ENCODE measurements at regions not wholly inside any gene's neighbourhood (a gene's known extent, or its start where the extent isn't known, plus 50 kb on each side); places are given as distances from the start of the nearest gene placed in this dataset.

- DNase-seq (ENCODE audit: low spot score): no peak
Measured at GRCh38 chr11:21825127-21825526, 367.8 kb upstream of the ANO5 start.

DNA sequence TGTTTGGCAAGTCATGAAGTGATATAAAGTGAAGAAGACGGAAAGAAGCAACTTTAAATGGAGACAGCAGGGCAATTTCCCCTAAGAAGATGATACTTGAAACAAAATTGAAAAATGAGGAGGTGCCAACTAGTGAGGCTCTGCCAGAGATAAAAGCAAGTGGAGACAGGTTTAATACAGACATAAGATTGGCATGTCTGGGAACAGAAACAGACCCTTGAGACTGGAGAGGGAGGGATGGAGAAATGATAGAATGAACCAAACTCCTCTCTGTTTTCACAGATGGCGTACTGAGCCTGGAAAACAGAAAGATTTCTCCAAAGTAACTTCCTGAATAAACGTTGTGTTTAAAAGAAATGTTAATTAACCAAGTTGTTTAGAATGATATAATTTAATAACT is 354.5 kb upstream of the ANO5 start:
- DNase-seq (ENCODE audit: low spot score): no peak

DNA sequence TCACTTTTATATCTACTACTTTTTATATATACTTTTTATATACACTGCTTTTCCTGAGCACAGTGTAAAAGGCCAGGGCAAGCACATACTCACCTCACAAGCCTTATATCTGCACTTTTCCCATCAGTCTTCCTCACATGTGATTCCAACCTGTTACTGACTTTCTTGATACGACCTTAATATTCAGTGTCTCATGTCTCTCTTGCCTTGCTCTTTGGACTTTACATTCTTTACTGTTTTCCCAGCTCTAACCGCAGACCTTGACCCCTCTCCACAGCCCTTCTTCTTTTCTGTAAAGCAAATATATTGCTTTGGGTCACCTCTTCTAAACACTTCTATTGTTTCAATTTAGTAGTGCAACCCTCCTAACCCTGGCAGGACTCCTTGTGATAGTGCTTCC is 353.1 kb upstream of the ANO5 start:
- no peak for DNase-seq (ENCODE audit: low spot score)

DNA sequence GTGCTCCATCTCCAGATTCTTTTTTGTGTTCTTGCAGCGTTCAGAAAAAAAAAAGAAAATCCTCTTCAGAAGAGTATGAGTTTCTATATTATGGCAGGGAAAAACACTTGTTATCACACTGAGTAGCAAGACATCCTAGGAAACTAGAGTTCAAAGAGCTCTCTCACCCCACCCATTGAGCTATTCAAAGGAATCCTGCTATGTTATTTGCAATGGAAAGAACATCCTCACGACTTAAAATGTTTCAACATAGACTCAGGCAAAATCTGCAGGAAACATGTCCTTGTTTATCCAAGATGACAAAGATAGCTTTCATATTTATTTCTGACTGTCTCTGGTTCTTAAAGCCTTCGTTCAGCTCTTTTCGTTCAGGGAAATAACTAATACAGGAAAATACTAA is 331.6 kb upstream of the ANO5 start:
- no peak for DNase-seq (ENCODE audit: low spot score)

DNA sequence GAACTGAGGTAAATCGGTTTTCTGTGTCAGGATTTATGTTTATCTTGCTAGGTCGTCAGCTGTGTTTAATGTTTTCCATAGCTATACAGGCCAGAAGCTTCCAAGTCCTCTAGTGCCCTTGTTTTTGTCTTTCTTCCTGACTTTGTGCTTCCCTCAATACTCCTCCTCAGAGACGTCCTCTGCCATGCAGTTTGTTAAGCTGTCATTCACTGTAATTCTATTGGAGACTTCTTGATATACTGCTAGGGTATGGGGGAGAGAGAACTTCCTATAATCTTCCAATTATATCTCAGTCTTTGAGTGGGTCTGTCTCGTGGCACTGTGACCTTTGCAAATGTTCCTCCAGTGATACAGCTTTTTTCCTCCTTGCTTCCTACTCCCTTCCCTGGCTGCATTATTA is 327.3 kb upstream of the ANO5 start:
- no peak for DNase-seq (ENCODE audit: low spot score)

- no peak for DNase-seq (ENCODE audit: low spot score)
Measured at GRCh38 chr11:21866781-21867180, 326.1 kb upstream of the ANO5 start.

DNA sequence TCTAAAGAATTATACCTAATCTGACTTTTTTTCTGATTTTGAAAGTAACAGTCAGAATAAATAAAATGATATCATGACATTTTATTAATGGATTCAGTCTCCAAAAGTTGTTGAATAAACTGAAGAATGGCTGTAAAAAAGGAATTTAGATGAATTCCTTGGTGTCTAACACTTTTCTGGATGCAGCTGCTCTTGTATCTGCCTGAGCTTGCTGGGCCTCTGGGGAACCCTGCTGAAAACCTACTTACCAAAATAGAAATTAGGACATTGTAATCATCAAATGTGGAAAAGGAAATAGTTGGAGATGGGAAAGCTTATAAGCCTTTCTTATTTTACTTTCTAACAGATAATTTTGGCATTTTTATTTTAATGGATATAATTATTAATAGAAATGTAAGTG is 315.7 kb upstream of the ANO5 start:
- no peak for DNase-seq (ENCODE audit: low spot score)

- DNase-seq (ENCODE audit: low spot score): no peak
Measured at GRCh38 chr11:21883354-21883753, 309.5 kb upstream of the ANO5 start.

- no peak for DNase-seq (ENCODE audit: low spot score)
Measured at GRCh38 chr11:21888814-21889213, 304.1 kb upstream of the ANO5 start.

DNA sequence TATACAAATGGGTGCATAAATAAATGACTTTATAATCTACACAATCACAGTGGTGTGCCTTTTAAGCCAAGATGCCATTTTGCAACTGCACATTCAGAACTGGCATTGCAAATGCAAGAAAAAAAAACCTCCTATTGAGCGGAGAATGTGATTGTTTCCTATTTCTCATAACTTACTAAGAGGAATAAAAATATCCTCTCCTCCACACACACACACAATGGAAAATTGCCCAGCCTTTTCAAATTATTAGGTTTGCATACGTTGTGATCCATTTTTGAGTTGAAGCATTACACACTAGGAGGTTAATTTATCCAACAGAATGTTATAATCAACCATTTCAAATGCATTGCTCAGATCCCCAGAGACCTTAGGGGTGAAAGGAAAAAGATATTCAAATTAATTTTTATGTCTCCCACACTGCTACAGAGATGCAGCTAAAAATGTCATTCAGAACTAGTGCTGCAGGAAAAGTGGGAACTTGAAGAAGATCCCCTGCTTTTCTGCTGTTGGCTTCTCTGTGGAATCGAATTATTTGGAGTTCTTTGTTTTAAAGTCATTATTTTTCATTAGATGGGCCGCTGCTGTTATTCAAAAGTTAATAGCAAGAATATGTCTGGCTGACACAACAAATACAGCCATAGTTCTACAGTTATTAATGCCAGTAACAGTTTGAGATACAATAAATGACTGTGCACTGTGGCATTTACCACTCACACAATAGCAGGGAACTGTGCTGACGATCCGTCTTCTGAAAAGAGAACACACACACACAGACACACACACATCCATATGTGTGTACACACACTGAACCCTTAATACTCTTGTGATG is 299.9 kb upstream of the ANO5 start:
- no peak for DNase-seq (ENCODE audit: low spot score)

DNA sequence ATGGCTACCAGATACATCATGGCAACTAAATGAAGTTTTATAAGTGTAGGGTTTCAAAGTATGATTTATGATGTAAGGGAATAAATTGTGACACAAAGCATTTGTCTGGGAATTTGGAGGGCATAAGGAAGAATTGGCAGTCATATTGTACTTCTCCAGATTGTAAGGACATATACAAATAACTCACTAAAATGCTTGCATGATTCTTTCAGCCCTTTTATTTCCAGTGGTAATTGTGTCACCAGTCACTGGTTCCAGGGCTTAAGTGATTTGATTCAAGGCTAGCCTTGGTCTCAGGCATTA is 299.4 kb upstream of the ANO5 start:
- no peak for DNase-seq (ENCODE audit: low spot score)

DNA sequence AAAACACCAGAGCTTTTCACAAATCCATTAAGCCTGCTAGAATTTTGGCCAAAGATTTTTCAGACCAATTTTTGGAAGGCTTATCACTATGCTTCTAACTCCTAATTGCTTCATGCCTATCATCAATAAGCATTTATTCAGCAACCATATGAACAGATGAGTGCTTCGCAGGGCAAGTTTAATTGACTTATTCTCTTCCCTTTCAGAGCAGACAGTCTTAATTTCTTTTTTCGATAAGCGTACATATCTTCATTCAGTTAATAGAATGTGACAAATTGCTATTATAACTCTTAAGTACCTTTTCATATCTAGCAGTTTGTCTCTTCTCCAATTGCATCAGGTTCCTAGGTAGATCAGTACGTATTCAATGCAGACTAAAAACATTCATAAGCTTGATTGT is 298.4 kb upstream of the ANO5 start:
- DNase-seq (ENCODE audit: low spot score): no peak

DNA sequence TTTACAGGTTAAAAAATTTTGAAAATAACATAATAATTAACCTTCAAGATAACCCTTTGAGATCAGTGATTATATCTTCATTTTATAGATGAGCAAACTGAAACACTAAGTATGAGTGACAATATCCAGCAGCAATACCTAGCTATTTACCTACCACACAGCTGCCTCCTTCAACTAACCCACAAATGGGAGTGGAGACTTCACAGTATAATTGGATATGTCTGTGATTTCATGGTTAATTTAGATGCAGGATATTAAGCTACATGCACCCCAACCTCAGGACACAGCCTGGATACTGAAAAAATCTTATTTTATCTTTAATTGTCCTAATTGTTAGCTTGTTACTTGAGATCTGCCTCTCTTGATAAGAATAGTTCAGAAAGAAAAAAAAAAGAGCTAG is 297.2 kb upstream of the ANO5 start:
- no peak for DNase-seq (ENCODE audit: low spot score)

GRCh38 chr11:21896216-21896615 is 296.7 kb upstream of the ANO5 start:
- no peak for DNase-seq (ENCODE audit: low spot score)

DNA sequence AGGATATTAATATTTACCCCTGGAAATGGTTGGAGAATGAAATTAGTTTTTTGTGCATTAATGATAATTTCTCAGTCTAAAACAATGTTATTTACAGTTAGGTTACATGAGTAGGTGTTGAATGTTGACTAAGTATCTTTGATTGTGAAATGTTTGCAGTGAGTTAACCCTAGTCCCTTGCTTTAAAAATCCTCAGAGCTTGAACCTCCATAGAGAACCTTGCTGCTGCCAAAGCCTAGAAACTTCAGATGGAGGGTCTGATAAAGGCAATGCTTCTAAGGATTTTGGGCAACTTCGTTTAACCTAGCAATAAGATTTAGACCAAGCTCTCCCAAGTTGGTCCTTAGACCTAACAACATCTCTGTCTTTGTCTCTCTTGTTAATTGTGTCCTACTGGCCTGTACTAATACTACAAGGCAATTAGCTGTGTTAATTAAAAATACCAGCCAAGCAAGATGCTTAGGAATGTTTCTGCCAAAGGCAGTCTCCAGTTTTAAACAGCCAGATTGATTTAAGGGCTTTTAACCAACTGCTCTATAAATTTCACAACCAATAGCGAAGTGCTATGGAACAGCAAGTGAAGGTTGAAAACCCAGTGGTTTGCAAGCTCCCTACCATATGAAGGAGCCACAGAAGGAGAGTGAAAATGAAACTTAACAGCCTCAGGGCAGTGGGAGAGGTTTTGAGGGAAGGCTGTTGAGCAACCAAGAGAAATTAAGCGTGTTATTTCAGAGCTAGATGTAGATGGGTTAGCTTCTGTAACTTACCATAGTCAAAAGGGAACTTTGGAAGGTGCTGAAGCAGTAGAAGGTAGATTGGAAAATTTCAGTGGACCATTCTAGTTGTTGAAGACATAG is 295.9 kb upstream of the ANO5 start:
- no peak for DNase-seq (ENCODE audit: low spot score)

GRCh38 chr11:21897752-21898151 is 295.1 kb upstream of the ANO5 start:
- no peak for DNase-seq (ENCODE audit: low spot score)

DNA sequence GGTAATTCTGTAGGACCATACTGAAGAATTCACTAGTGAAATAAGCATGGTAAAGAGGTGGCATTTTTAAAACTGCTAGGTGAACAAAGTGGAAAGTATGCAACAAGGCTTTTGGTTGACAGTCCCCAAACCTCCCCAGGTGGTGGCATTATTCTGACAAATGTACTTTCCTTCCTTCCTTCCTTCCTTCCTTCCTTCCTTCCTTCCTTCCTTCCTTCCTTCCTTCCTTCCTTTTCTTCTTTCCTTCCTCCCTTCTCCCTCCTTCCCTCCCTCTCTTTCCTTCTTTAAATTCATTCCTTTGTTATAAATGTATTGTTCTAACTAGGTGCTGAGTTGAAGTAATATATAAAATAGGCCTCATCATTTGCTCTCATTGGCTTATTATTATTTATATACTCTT is 284.7 kb upstream of the ANO5 start:
- no peak for DNase-seq (ENCODE audit: low spot score)

DNA sequence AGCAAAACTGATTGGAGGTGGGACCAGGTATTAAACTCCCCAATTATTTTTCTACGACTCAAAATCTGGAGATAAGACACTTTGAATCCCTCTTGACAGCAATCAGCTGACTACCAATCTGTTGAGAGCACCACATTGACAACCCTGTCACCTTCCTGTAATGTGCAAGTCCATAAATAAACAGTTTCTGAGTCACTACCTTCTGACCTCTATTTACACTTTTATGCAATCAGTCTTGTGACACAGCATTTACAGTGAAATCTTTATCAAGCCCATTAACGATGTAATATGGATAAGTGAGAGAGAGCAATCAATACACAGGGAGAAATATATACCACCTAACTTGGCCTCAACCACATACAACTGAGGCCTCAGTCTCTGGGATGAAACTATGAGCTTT is 283.7 kb upstream of the ANO5 start:
- no peak for DNase-seq (ENCODE audit: low spot score)

DNA sequence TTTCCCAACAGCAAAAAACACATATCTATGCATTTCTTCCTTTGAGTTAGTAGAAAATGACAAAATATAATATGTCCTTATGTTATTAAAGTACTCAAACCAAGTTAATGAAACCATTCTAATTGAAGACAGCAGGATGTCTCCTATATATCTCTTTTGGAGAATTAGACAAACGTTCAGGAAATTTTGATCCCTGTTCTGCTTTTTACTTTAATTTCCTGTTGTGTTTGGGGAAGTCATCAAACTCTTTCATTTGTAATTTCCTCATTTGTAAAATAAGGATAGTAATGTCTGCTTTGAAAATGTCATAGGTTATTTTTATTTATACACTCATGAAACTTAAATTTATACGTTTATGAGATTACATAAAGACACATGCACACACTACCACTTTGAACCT is 281.8 kb upstream of the ANO5 start:
- no peak for DNase-seq (ENCODE audit: low spot score)

- DNase-seq (ENCODE audit: low spot score): no peak
Measured at GRCh38 chr11:21912285-21912684, 280.6 kb upstream of the ANO5 start.

GRCh38 chr11:21921151-21921550 is 271.7 kb upstream of the ANO5 start:
- no peak for DNase-seq (ENCODE audit: low spot score)

DNA sequence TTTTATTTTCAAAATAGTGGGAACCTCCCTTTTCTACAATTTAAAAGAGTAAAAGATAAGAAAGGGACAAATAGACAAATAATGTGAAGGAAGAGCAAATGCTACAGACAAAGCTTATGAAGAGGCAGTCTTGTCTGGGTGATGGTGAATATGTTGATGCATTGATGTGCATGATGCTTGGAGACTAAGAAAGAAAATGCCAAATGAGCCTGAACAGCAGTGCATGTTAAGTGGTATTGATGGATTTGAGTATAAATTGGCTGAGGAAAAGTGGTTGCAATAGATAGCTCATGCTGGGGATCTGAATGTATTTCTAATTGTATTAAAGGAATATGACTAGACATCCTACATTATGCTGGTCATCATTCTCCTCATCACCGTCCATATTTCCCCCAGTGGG is 268.6 kb upstream of the ANO5 start:
- no peak for DNase-seq (ENCODE audit: low spot score)

GRCh38 chr11:21927628-21928027 is 265.3 kb upstream of the ANO5 start:
- DNase-seq (ENCODE audit: low spot score): no peak

GRCh38 chr11:21928847-21929246 is 264.0 kb upstream of the ANO5 start:
- no peak for DNase-seq (ENCODE audit: low spot score)
